HepG2 (cell line): ENCODE measurements at regions not wholly inside any gene's neighbourhood (a gene's known extent, or its start where the extent isn't known, plus 50 kb on each side); places are given as distances from the start of the nearest gene placed in this dataset.

Experiments
- ATAC-seq: fragments of 200-7000 bp; cut with Tn5 transposase; 3 replicates; pipeline ENCODE4 v1.9.1; 2020; ENCODE audit warnings: mild to moderate bottlenecking, moderate library complexity
- BruUV-seq: library from RNA; stranded (reverse); fragments of 400-500 nt; replicated peaks from 2 replicates; lab custom pipeline; 2021; lab: Mats Ljungman, UMichigan
- CTCF ChIA-PET: fragments of 300-600 bp; formaldehyde crosslinking; extraction: SDS; loops from one replicate; lab custom pipeline; 2021; ENCODE audit warnings: low total read pairs, inconsistent platforms, low intra/inter-chr PET ratio; lab: Yijun Ruan, JAX
- POLR2A ChIA-PET: fragments of 350-600 bp; sonication (Branson Sonifier 250); formaldehyde crosslinking; loops from one replicate; lab custom pipeline; 2020; ENCODE audit warnings: antibody characterized with exemption, inconsistent platforms; lab: Yijun Ruan, JAX
- DNase-seq: peaks from one replicate; pipeline ENCODE4 v3.0.0-alpha.2; 2015; ENCODE audit warnings: low spot score
- FAIRE-seq: peaks from 3 replicates; lab custom pipeline; 2011; peaks lifted over from hg19 to GRCh38; lab: Jason Lieb, UNC
- H2AFZ ChIP-seq: one replicate; pipeline ENCODE4 v1.6.1; 2011; ENCODE audit warnings: low read length, inconsistent platforms
- H3K27ac ChIP-seq: fragments of 300-600 bp; 3 replicates; pipeline ENCODE4 v1.8.0; 2011; ENCODE audit warnings: mixed run types, mild to moderate bottlenecking, mixed read lengths, low read length, inconsistent platforms; ENCODE audit not compliant: insufficient read depth; ENCODE audit errors: extremely low read length
- H3K27me3 ChIP-seq, 2 experiments: fragments of 200-600 bp in 1 of 2; 2 replicates in 1 of 2; 3 replicates in 1 of 2; pipeline versions ENCODE4 v1.6.0 to v1.8.0; 2011; ENCODE audit warnings: low read length in 2 of 2, mild to moderate bottlenecking in 2 of 2, moderate library complexity in 2 of 2, inconsistent platforms in 1 of 2; ENCODE audit not compliant: insufficient read depth in 2 of 2, control insufficient read depth in 1 of 2
- H3K36me3 ChIP-seq, 2 experiments: fragments of 200-600 bp in 1 of 2; replicated peaks in 1 of 2; 2 replicates in 1 of 2; 3 replicates in 1 of 2; pipeline versions ENCODE4 v1.5.1 to v1.8.0; 2011; ENCODE audit warnings: low read length in 2 of 2, inconsistent platforms in 1 of 2; ENCODE audit not compliant: insufficient read depth in 2 of 2, control insufficient read depth in 1 of 2
- H3K4me1 ChIP-seq: 2 replicates; pipeline ENCODE4 v1.5.1; 2012; ENCODE audit warnings: low read length, inconsistent platforms; ENCODE audit not compliant: insufficient read depth
- H3K4me2 ChIP-seq: 2 replicates; pipeline ENCODE4 v1.6.0; 2011; ENCODE audit warnings: low read depth, low read length, inconsistent platforms
- H3K4me3 ChIP-seq, 3 experiments: fragments of 200-600 bp in 1 of 3; sonication (generic), shearing (Covaris generic) in 1 of 3; replicated peaks in 1 of 3; 2 replicates each; pipeline ENCODE4 v1.5.1; 2011 to 2016; ENCODE audit warnings: low read length in 3 of 3, inconsistent platforms in 2 of 3, low read depth in 2 of 3, mild to moderate bottlenecking in 2 of 3, control low read depth in 1 of 3, mixed read lengths in 1 of 3; ENCODE audit not compliant: insufficient read depth in 1 of 3
- H3K79me2 ChIP-seq: one replicate; pipeline ENCODE4 v1.6.1; 2011; ENCODE audit warnings: low read length, inconsistent platforms; ENCODE audit not compliant: insufficient read depth
- H3K9ac ChIP-seq: 2 replicates; pipeline ENCODE4 v1.6.0; 2011; ENCODE audit warnings: mild to moderate bottlenecking, low read depth, low read length, inconsistent platforms; ENCODE audit not compliant: insufficient read depth
- H3K9me3 ChIP-seq: 2 replicates; pipeline ENCODE4 v1.5.1; 2012; ENCODE audit warnings: mild to moderate bottlenecking, low read length
- H4K20me1 ChIP-seq: 2 replicates; pipeline ENCODE4 v1.6.0; 2011; ENCODE audit warnings: inconsistent platforms, mild to moderate bottlenecking, low read length, moderate library complexity; ENCODE audit not compliant: insufficient read depth
- FOXM1 ChIP-seq: sonication (generic); formaldehyde crosslinking; IDR thresholded peaks from 2 replicates; pipeline ENCODE4 v1.5.0; 2020; ENCODE audit warnings: missing genetic modification reagents
- GPN1 ChIP-seq: sonication (generic); formaldehyde crosslinking; IDR thresholded peaks from 2 replicates; pipeline ENCODE4 v1.5.1; 2020; ENCODE audit warnings: missing genetic modification reagents, borderline replicate concordance
- KDM6A ChIP-seq: IDR thresholded peaks from 2 replicates; pipeline ENCODE4 v1.6.1; 2016; ENCODE audit warnings: low read depth
- NR2C2 ChIP-seq: sonication (generic); formaldehyde crosslinking; IDR thresholded peaks from 2 replicates; pipeline ENCODE4 v1.4.0; 2020; ENCODE audit warnings: missing genetic modification reagents, mild to moderate bottlenecking, moderate library complexity, borderline replicate concordance
- PCBP1 ChIP-seq: fragments of 200-400 bp; formaldehyde crosslinking; IDR thresholded peaks from 2 replicates; pipeline ENCODE4 v1.6.1; 2017; ENCODE audit warnings: mild to moderate bottlenecking, low read depth, low read length, borderline replicate concordance
- SP2 ChIP-seq: sonication (generic); formaldehyde crosslinking; IDR thresholded peaks from 2 replicates; pipeline ENCODE4 v1.5.1; 2020; ENCODE audit warnings: mild to moderate bottlenecking, missing genetic modification reagents
- SSRP1 ChIP-seq: IDR thresholded peaks from 2 replicates; pipeline ENCODE4 v1.6.1; 2016; ENCODE audit warnings: control low read depth
- SYNCRIP ChIP-seq: fragments of 200-400 bp; formaldehyde crosslinking; IDR thresholded peaks from 2 replicates; pipeline ENCODE4 v1.6.1; 2018; ENCODE audit warnings: mild to moderate bottlenecking, low read depth, low read length; ENCODE audit not compliant: insufficient read depth
- XRCC5 ChIP-seq: fragments of 200-400 bp; formaldehyde crosslinking; optimal IDR thresholded peaks from 2 replicates; pipeline ENCODE3; 2017; ENCODE audit warnings: mild to moderate bottlenecking, low read length
- ZBTB33 ChIP-seq: sonication (generic); formaldehyde crosslinking; IDR thresholded peaks from 2 replicates; pipeline ENCODE4 v1.4.0; 2020; ENCODE audit warnings: missing genetic modification reagents
- ZNF275 ChIP-seq: sonication (generic); formaldehyde crosslinking; IDR thresholded peaks from 2 replicates; pipeline ENCODE4 v1.8.0; 2022; ENCODE audit warnings: missing genetic modification reagents, mild to moderate bottlenecking, inconsistent platforms, borderline replicate concordance
- ZNF331 ChIP-seq: sonication (generic); formaldehyde crosslinking; IDR thresholded peaks from 2 replicates; pipeline ENCODE4 v1.4.0; 2020; ENCODE audit warnings: missing genetic modification reagents
- ZNF337 ChIP-seq: sonication (generic); formaldehyde crosslinking; IDR thresholded peaks from 2 replicates; pipeline ENCODE4 v1.5.1; 2020; ENCODE audit warnings: missing genetic modification reagents, low read depth, mild to moderate bottlenecking, borderline replicate concordance
- ZNF7 ChIP-seq: IDR thresholded peaks from 2 replicates; pipeline ENCODE4 v1.6.1; 2016; ENCODE audit warnings: missing biosample characterization, missing genetic modification reagents
- ZNF747 ChIP-seq: sonication (generic); formaldehyde crosslinking; IDR thresholded peaks from 2 replicates; pipeline ENCODE4 v1.8.1; 2023; ENCODE audit warnings: missing genetic modification reagents, mild to moderate bottlenecking, borderline replicate concordance
- ZNF816 ChIP-seq: sonication (generic); formaldehyde crosslinking; IDR thresholded peaks from 2 replicates; pipeline ENCODE4 v1.8.0; 2022; ENCODE audit warnings: missing genetic modification reagents, mild to moderate bottlenecking, borderline replicate concordance
- ZNF878 ChIP-seq: sonication (generic); formaldehyde crosslinking; IDR thresholded peaks from 2 replicates; pipeline ENCODE4 v1.8.1; 2023; ENCODE audit warnings: mild to moderate bottlenecking, missing genetic modification reagents, moderate library complexity
- WGBS: methylation state at CpG from one replicate; pipeline ENCODE4 v1.1.6; 2017; ENCODE audit warnings: low lambda C conversion rate; 5-methylcytosine and 5-hydroxymethylcytosine counted together
- in situ Hi-C: cut with HindIII; loops from 2 replicates; pipeline ENCODE4 v1.10.0; 2017; ENCODE audit warnings: low pct_unique_long_range_greater_than_20kb; ENCODE audit not compliant: extremely low pct_ligation_motif_present
- intact Hi-C: fragments of 100-400 bp; cut with micrococcal nuclease; formaldehyde crosslinking; loops from one replicate; pipeline ENCODE4 v1.10.0; 2022; ENCODE audit not compliant: unreplicated experiment
- TF ChIP-seq, protein P1 (sequence below): sonication (generic); formaldehyde crosslinking; IDR thresholded peaks from 2 replicates; pipeline ENCODE4 v1.8.1; 2023; ENCODE audit warnings: mild to moderate bottlenecking, moderate library complexity, missing genetic modification reagents
- TF ChIP-seq, protein P2 (sequence below): sonication (generic); formaldehyde crosslinking; IDR thresholded peaks from 2 replicates; pipeline ENCODE4 v1.4.0; 2020; ENCODE audit warnings: missing genetic modification reagents, mild to moderate bottlenecking, borderline replicate concordance

DNA sequence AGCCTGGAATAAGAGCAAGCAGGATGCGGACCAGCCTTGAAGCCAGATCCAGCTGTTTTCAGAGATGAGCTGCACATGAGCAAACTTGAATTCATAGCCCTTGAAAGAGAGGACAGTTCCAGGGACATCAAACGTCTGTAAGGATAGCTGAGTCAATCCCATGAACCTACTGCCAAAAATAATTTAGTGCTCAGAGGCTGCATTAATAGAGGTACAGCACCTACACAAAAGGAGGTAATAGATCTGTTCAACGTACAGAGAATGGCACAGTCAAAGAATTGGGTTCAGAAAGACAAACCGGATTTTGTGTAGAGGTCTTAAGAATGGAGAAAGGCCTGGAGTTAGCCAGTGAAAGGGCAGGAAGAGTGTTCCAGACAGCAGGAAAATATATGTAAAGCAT lies 110.8 kb upstream of the ZC3H12A start:
- Histone ChIP-seq H3K79me2 (no peaks in the 10 kb centered on the region), H2AFZ (no peak overlapping the region), H3K9me3 (no peaks in the 10 kb centered on the region), H3K4me1 (no peaks in the 10 kb centered on the region), H3K4me3 (no peak overlapping the region), H3K27me3 (peaks cover 2 to 19% of the 10 kb centered on the region in 2 experiments; a peak in 2 of 5 replicates), H3K36me3 (no peaks in the 10 kb centered on the region), H3K27ac (no peak overlapping the region), H3K4me2 (no peak overlapping the region), H3K9ac (no peak overlapping the region), H4K20me1 (no peaks in the 10 kb centered on the region)
- in situ Hi-C loops (no loop called here), intact Hi-C loops (no loop called here)
- no peak for FAIRE-seq
- no peak for ATAC-seq
- CTCF ChIA-PET, result no interaction called here
- POLR2A ChIA-PET, result no interaction called here
- DNase-seq, result no peak
- WGBS, result 16% methylated on average over 4 of the region's 4 CpGs
- no TSS peak for BruUV-seq
- TF ChIP-seq XRCC5, result no peak
- TF ChIP-seq KDM6A (CRISPR knock-in tag), result no peak
- TF ChIP-seq, protein P1, sequence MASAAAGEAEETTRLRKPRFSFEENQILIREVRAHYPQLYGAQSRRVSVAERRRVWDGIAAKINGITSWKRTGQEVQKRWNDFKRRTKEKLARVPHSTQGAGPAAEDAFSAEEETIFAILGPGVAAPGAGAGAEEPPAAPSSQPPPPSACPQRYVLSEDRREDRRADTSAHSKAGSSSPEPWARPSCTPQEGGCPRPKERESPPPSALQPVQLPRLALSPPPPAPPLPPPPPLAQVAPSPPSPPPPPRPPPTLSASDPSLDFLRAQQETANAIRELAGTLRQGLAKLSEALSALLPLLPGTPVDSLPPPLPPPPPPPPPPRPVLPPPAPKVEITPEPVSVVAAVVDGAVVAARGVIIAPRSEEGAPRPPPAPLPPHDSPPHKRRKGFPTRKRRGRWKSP, result no peak
- no peak for TF ChIP-seq ZNF878 (CRISPR knock-in tag)
- no peak for TF ChIP-seq ZNF747 (CRISPR knock-in tag)
- TF ChIP-seq FOXM1 (CRISPR knock-in tag), result no peak
- no peak for TF ChIP-seq NR2C2 (CRISPR knock-in tag)
- no peak for TF ChIP-seq PCBP1
- no peak for TF ChIP-seq SYNCRIP
- no peak for TF ChIP-seq GPN1 (CRISPR knock-in tag)
- TF ChIP-seq ZNF7 (CRISPR knock-in tag), result no peak
- TF ChIP-seq SP2, result no peak
- no peak for TF ChIP-seq ZBTB33 (CRISPR knock-in tag)
- TF ChIP-seq, protein P2, sequence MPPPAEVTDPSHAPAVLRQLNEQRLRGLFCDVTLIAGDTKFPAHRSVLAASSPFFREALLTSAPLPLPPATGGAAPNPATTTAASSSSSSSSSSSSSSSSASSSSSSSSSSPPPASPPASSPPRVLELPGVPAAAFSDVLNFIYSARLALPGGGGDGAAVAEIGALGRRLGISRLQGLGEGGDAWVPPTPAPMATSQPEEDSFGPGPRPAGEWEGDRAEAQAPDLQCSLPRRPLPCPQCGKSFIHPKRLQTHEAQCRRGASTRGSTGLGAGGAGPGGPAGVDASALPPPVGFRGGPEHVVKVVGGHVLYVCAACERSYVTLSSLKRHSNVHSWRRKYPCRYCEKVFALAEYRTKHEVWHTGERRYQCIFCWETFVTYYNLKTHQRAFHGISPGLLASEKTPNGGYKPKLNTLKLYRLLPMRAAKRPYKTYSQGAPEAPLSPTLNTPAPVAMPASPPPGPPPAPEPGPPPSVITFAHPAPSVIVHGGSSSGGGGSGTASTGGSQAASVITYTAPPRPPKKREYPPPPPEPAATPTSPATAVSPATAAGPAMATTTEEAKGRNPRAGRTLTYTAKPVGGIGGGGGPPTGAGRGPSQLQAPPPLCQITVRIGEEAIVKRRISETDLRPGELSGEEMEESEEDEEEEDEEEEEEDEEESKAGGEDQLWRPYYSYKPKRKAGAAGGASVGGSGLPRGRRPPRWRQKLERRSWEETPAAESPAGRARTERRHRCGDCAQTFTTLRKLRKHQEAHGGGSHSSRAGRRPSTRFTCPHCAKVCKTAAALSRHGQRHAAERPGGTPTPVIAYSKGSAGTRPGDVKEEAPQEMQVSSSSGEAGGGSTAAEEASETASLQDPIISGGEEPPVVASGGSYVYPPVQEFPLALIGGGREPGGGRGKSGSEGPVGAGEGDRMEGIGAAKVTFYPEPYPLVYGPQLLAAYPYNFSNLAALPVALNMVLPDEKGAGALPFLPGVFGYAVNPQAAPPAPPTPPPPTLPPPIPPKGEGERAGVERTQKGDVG, result no peak
- TF ChIP-seq ZNF816 (CRISPR knock-in tag), result no peak
- TF ChIP-seq ZNF331 (CRISPR knock-in tag), result no peak
- no peak for TF ChIP-seq ZNF337 (CRISPR knock-in tag)
- TF ChIP-seq ZNF275 (CRISPR knock-in tag), result no peak
- no peak for TF ChIP-seq SSRP1 (CRISPR knock-in tag)
